ENCODE measurements at regions not wholly inside any gene's neighbourhood (a gene's known extent, or its start where the extent isn't known, plus 50 kb on each side); places are given as distances from the start of the nearest gene placed in this dataset.

DNA sequence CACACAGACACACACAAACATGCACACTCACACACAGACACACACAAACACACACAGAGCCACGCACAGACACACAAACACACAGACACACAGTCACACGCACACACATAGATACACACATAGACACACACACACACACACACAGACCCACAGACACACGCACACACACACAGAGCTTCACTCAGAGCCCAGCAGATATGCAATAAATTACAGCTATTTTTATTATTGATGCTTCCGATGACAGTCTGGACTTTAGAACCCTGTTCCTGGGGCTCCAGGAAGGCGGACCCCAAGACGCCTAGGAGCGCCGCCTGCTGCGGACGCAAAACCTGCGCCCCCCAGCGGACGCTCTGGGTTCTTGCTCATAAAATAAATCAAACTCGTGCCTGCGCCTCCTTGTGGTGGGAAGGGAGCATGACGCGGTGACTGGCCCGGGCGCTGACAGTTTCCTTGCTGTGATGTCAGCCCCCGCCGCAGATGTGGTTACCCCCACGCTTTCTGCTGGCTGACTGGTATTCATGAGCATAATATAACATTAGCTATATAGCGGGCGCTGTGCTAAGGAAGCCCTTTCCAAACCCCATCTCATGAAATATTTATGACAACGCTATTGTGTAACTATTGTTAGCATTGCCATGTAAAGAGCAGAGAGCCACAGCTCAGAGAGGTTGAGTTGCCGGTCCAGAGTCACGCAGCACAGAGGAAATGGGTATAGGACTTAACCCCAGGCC is 64.4 kb upstream of the TM9SF2 start:
- Histone ChIP-seq H3K27ac (ENCODE audit: low read depth in 1 of 2, low read length in 1 of 2) (peak overlapping the region in 1 of 2 donors; percentile 33), H3K27me3 (ENCODE audit: control insufficient read depth in 2 of 2, insufficient read depth in 1 of 2, low read length in 1 of 2) (peaks cover 0 to 2% of the 10 kb centered on the region in 2 donors), H3K4me3 (ENCODE audit: low read length in 2 of 2) (no peak overlapping the region), H3K4me1 (ENCODE audit: control insufficient read depth in 2 of 2, insufficient read depth in 2 of 2, low read length in 2 of 2) (peaks cover 25 to 61% of the 10 kb centered on the region in 2 donors), H3K36me3 (ENCODE audit: control insufficient read depth in 2 of 2, insufficient read depth in 2 of 2, low read length in 1 of 2) (no peaks in the 10 kb centered on the region), H3K9me3 (ENCODE audit: control insufficient read depth in 2 of 2, insufficient read depth in 1 of 2, low read length in 1 of 2) (no peaks in the 10 kb centered on the region)
- peak; percentile 77 to 95 (median 89) for DNase-seq (ENCODE audit: low read depth in 6 of 9, low spot score in 9 of 9)
- WGBS: 12% methylated on average over 27 of the region's 27 CpGs

- 92% methylated on average over 7 of the region's 7 CpGs for WGBS
- Histone ChIP-seq H3K9me3 (ENCODE audit: control insufficient read depth in 2 of 2, insufficient read depth in 1 of 2, low read length in 1 of 2) (no peaks in the 10 kb centered on the region), H3K4me3 (ENCODE audit: low read length in 2 of 2) (no peak overlapping the region), H3K4me1 (ENCODE audit: control insufficient read depth in 2 of 2, insufficient read depth in 2 of 2, low read length in 2 of 2) (peaks cover 10 to 40% of the 10 kb centered on the region in 2 donors), H3K27ac (ENCODE audit: low read depth in 1 of 2, low read length in 1 of 2) (no peak overlapping the region), H3K27me3 (ENCODE audit: control insufficient read depth in 2 of 2, insufficient read depth in 1 of 2, low read length in 1 of 2) (peaks cover 0 to 2% of the 10 kb centered on the region in 2 donors), H3K36me3 (ENCODE audit: control insufficient read depth in 2 of 2, insufficient read depth in 2 of 2, low read length in 1 of 2) (no peaks in the 10 kb centered on the region)
- no peak for DNase-seq (ENCODE audit: low read depth in 6 of 9, low spot score in 9 of 9)
Observed at GRCh38 chr13:99439048-99439447, 62.2 kb upstream of the TM9SF2 start.

GRCh38 chr13:99439850-99440604 is 61.2 kb upstream of the TM9SF2 start:
- H3K4me3 ChIP-seq (ENCODE audit: low read length in 2 of 2): no peak overlapping the region
- no peaks in the 10 kb centered on the region for H3K9me3 ChIP-seq (ENCODE audit: control insufficient read depth in 2 of 2, insufficient read depth in 1 of 2, low read length in 1 of 2)
- DNase-seq (ENCODE audit: low read depth in 6 of 9, low spot score in 9 of 9): no peak
- H3K27ac ChIP-seq (ENCODE audit: low read depth in 1 of 2, low read length in 1 of 2): no peak overlapping the region
- WGBS: 88% methylated on average over 11 of the region's 11 CpGs
- peaks cover 10 to 30% of the 10 kb centered on the region in 2 donors for H3K4me1 ChIP-seq (ENCODE audit: control insufficient read depth in 2 of 2, insufficient read depth in 2 of 2, low read length in 2 of 2)
- H3K27me3 ChIP-seq (ENCODE audit: control insufficient read depth in 2 of 2, insufficient read depth in 1 of 2, low read length in 1 of 2): peaks cover 0 to 2% of the 10 kb centered on the region in 2 donors
- no peaks in the 10 kb centered on the region for H3K36me3 ChIP-seq (ENCODE audit: control insufficient read depth in 2 of 2, insufficient read depth in 2 of 2, low read length in 1 of 2)

DNA sequence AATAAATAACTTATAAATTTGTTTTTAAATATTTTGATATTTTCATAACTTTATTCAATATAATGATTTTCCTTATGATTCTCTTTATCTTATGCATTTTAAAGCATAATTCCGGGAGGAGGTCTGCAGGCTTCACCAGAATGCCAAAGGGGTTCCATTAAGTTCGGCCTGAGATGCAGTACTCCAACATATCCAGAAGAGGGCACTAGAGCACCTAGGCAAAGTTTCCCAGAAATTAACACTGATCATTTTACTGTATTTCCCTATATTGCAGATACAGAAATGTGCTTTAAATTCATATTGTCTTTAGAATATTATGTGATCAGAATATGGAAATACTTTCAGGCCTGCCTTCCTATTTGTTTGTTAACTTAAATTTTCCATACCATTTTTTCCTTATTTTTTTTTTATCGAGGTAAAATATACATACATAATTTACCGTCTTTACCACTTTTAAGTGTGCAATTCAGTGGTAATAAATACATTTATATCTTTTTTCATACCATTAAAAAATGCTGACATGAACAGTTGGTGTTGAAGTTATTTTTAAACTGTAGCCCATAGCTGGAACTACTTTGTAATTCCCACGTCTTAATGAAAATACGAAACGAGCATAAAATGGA is 58.9 kb upstream of the TM9SF2 start:
- Histone ChIP-seq H3K9me3 (ENCODE audit: control insufficient read depth in 2 of 2, insufficient read depth in 1 of 2, low read length in 1 of 2) (no peaks in the 10 kb centered on the region), H3K36me3 (ENCODE audit: control insufficient read depth in 2 of 2, insufficient read depth in 2 of 2, low read length in 1 of 2) (no peaks in the 10 kb centered on the region), H3K27me3 (ENCODE audit: control insufficient read depth in 2 of 2, insufficient read depth in 1 of 2, low read length in 1 of 2) (peaks cover 0 to 2% of the 10 kb centered on the region in 2 donors), H3K4me1 (ENCODE audit: control insufficient read depth in 2 of 2, insufficient read depth in 2 of 2, low read length in 2 of 2) (peaks cover 0 to 6% of the 10 kb centered on the region in 2 donors), H3K27ac (ENCODE audit: low read depth in 1 of 2, low read length in 1 of 2) (no peak overlapping the region), H3K4me3 (ENCODE audit: low read length in 2 of 2) (no peak overlapping the region)
- peak in 2 of 9 donors; percentile 62 to 71 for DNase-seq (ENCODE audit: low read depth in 6 of 9, low spot score in 9 of 9)
- WGBS: 72% methylated on average over 7 of the region's 7 CpGs

GRCh38 chr13:99446242-99446641 is 55.0 kb upstream of the TM9SF2 start:
- Histone ChIP-seq H3K27ac (ENCODE audit: low read depth in 1 of 2, low read length in 1 of 2) (no peak overlapping the region), H3K9me3 (ENCODE audit: control insufficient read depth in 2 of 2, insufficient read depth in 1 of 2, low read length in 1 of 2) (no peaks in the 10 kb centered on the region), H3K36me3 (ENCODE audit: control insufficient read depth in 2 of 2, insufficient read depth in 2 of 2, low read length in 1 of 2) (no peaks in the 10 kb centered on the region), H3K27me3 (ENCODE audit: control insufficient read depth in 2 of 2, insufficient read depth in 1 of 2, low read length in 1 of 2) (no peaks in the 10 kb centered on the region), H3K4me3 (ENCODE audit: low read length in 2 of 2) (no peak overlapping the region), H3K4me1 (ENCODE audit: control insufficient read depth in 2 of 2, insufficient read depth in 2 of 2, low read length in 2 of 2) (peaks cover 0 to 10% of the 10 kb centered on the region in 2 donors)
- WGBS: 92% methylated on average over 9 of the region's 9 CpGs
- DNase-seq (ENCODE audit: low read depth in 6 of 9, low spot score in 9 of 9): no peak

DNA sequence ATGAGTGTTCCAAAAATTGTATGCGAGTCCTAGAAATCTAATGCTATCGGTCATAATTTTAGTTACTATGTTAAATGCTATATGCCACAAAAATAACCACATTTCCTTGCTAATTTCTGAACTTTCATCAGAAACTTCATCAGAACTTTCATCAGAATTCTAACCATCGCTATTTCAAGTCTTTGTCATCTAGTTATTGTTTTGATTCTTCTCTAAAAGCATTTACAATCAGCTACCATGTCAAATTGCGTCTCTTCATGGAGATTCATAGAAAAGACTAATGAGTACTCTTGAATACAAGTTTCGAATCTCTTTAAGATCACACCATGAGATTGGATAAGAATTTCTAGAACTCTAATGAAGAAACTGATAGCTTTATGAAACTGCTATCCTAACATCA is 52.7 kb upstream of the TM9SF2 start:
- H3K27me3 ChIP-seq (ENCODE audit: control insufficient read depth in 2 of 2, insufficient read depth in 1 of 2, low read length in 1 of 2): no peaks in the 10 kb centered on the region
- H3K4me1 ChIP-seq (ENCODE audit: control insufficient read depth in 2 of 2, insufficient read depth in 2 of 2, low read length in 2 of 2): peaks cover 0 to 10% of the 10 kb centered on the region in 2 donors
- WGBS: 99% methylated on average over 5 of the region's 5 CpGs
- no peak overlapping the region for H3K4me3 ChIP-seq (ENCODE audit: low read length in 2 of 2)
- DNase-seq (ENCODE audit: low read depth in 6 of 9, low spot score in 9 of 9): no peak
- no peak overlapping the region for H3K27ac ChIP-seq (ENCODE audit: low read depth in 1 of 2, low read length in 1 of 2)
- H3K36me3 ChIP-seq (ENCODE audit: control insufficient read depth in 2 of 2, insufficient read depth in 2 of 2, low read length in 1 of 2): no peaks in the 10 kb centered on the region
- no peaks in the 10 kb centered on the region for H3K9me3 ChIP-seq (ENCODE audit: control insufficient read depth in 2 of 2, insufficient read depth in 1 of 2, low read length in 1 of 2)

GRCh38 chr13:99450416-99450815 is 50.9 kb upstream of the TM9SF2 start:
- Histone ChIP-seq H3K27ac (ENCODE audit: low read depth in 1 of 2, low read length in 1 of 2) (peak overlapping the region in 1 of 2 donors; percentile 32), H3K36me3 (ENCODE audit: control insufficient read depth in 2 of 2, insufficient read depth in 2 of 2, low read length in 1 of 2) (no peaks in the 10 kb centered on the region), H3K4me1 (ENCODE audit: control insufficient read depth in 2 of 2, insufficient read depth in 2 of 2, low read length in 2 of 2) (peaks cover 0 to 10% of the 10 kb centered on the region in 2 donors), H3K4me3 (ENCODE audit: low read length in 2 of 2) (no peak overlapping the region), H3K9me3 (ENCODE audit: control insufficient read depth in 2 of 2, insufficient read depth in 1 of 2, low read length in 1 of 2) (peaks cover 0 to 4% of the 10 kb centered on the region in 2 donors), H3K27me3 (ENCODE audit: control insufficient read depth in 2 of 2, insufficient read depth in 1 of 2, low read length in 1 of 2) (no peaks in the 10 kb centered on the region)
- peak in 1 of 9 donors; percentile 32 for DNase-seq (ENCODE audit: low read depth in 6 of 9, low spot score in 9 of 9)

All from thymus (tissue), 11 donors.